ENCODE measurements at regions not wholly inside any gene's neighbourhood (a gene's known extent, or its start where the extent isn't known, plus 50 kb on each side); places are given as distances from the start of the nearest gene placed in this dataset.
A peak's percentile ranks its signal among the peaks of the same experiment; 100 is the strongest.

DNA sequence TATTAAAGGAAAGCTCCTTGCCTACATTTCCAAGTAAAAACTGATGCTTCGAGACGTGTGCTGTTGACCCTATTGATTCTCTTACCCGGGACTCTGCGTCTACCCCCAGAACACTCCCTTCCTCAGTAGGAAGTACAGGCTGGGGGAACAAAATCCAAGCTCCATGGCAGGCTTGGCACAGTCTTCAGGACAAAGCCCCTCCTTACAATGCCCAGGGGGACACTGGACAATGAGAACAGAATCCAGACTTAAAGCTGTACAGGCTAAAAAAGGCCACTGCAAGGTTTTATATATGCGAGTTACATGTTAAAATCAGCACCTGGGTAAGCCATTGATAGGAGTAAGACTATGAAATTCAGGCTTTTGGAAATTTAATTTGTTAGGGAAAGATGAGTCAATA is 250.6 kb upstream of the DAPK1 start:
- DNase-seq (ENCODE audit: low read depth): no peak

DNA sequence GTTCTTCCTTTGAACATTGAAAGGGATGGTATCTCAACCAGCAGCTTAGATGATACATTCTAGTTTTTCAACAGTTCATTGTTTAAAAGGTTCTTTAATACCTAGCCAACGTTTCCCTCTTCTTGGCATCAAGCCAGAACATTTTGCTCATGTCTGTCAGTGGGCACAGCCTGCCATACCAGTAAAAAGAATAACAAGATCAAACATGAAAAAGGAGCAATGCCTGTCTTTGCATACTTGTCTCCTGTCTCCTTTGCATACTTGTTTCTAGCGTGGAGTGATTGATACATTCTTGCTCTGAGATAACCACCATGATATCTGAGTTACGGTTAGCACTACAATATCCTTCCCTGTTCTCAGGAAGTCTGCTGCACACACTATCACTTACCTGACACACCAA is 248.6 kb upstream of the DAPK1 start:
- DNase-seq (ENCODE audit: low read depth): no peak

DNA sequence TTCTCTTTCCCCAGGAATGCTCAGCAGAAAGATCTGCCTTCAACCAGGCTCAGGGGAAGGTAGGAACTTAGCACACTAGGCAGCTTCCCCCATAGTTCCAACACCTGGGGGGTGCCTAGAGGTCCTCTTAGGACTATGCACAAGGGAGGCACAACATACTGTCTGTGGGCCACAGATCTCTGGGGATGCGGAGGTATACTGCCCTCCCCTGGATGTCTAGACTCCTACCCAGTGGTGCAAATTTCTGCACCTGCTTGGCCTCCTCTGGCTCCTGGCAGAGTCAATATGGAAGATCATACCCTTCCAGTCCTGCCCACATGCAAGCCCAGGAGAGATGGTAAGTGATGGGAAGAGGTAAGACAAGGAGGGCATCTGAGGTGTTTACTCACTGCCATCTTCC is 247.5 kb upstream of the DAPK1 start:
- no peak for DNase-seq (ENCODE audit: low read depth)

DNA sequence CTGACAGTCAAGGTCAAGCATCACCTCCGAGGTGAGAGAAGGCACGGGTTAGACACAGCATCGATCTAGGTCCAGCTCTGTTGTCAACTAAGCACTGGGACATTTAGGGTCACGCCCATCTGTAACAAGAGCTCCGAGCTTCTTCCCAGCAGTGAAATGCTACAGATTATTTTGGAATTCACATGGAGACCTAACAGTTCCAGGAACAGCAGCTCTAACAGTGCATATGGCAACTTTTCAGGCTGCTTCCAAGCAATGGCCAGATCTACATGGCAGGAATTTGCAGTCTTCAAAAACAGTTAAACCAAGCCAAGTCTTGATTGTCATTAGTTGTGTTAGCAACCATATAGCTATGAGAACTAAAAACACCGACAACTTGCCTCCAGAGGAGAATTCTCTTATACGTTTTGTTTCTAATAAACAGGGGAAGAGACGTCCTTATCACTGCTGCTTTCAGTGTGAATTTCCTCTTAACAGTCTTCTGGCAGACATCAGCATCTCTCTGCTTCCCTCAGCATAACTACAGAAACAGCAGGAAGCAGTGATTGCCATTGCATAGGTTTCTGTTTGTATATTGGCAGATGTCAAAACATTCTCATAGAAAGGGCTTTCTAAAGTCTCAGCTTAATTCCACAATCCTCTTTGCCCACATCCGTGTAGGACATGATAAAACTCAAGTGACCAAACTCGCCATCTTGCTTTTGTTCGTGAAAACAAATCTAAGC is 242.1 kb upstream of the DAPK1 start:
- no peak for DNase-seq (ENCODE audit: low read depth)

DNA sequence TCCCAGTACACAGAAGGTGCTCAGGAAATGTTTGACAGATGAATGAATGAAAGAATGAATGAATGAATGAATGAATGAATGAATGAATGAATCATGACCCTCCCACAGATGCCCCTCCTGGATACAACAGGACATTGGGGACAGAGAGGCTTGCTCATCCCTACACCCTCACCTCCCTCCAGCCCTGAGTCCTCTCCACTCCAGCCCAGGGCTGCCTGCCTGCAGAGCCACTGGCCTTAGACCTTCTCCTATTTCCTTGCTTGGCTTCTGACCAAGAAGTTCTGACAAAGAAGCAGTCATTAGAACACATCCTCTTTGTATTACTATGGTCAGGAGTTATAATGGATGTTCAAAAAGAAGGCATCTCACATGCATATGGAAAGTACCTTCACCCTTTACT is 240.7 kb upstream of the DAPK1 start:
- no peak for DNase-seq (ENCODE audit: low read depth)

DNA sequence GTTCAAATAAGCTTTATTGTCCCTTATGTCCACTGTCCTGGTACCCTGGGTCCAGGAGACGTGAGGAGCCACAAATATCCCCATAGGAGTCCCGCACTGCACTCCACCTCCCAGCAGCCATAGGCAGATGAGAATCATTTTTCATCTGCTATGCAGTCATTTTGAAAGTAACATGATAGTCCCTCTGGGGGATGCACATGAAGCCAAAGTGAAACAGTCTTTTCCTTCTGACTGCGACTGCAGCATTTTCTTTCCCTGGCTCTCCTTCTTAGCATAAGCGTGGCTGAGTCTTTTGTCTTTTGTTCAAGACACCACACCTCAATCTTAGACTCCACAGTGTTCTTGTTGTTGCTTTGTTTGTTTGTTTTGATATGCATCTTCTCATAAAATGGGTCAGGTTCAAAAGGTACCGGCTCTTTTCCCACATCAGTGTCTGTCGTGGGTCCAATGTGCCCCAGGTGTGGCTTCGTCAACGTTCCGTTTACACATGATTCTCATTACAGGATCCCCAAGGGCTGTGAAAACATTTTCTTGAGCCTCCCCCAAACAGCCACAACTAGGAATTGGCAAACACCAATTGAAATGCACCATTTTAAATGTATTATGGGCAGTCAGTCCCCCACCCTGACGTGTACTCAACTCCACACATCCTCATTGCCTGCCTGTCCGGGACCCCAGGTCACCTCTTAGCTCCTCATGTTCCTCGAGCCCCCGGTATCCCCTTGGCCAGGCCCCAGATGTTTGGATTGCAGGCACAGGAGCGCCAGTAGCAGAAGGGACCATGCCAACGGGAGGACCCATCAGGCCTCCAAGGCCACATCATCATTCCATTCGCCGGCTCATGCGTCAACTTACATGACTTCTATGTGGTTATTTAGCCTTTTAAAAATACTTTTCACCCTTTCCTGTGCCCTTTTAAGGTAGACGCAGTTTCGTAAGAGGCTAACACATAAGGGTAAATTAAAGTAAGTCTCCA is 237.8 kb upstream of the DAPK1 start:
- peak; percentile 81 for DNase-seq (ENCODE audit: low read depth)

DNA sequence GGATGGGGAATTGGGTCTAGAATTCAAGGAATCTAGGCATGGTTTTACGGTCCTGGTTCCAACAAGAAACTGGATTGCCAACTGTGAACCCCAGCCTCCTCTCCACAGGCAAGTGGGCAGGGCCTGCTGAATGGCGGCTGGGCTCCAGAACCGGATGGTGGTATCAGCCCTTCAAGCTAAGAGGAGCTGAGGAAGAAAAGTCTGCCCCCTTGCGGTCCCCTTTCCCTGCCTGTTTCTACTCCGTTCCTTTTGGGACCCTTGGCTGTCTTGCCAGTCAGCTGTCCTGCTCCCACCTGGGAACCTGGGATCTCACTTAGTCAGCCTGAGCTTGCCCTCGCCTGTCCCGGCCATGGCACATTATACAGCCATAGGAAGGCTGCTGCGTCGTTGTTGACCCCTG is 234.4 kb upstream of the DAPK1 start:
- DNase-seq (ENCODE audit: low read depth): no peak

DNA sequence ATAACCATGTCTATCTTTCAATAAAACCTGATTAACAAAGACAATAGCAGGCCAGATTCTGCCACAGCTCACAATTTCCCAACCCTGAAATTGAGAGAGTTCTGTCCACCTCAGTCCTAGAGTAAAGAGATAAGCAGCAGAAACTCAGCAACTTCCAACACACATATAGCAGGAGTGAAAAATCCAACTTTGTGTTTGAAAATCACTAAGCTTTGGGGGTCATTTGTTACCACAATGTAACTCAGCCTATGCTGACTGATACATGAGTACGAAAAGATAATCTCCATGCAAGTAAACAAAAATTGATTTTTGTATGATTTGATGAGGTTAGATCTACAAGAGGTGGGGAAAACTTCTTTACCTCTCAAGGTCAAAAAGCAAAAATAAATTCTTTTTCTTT is 231.0 kb upstream of the DAPK1 start:
- no peak for DNase-seq (ENCODE audit: low read depth)

DNA sequence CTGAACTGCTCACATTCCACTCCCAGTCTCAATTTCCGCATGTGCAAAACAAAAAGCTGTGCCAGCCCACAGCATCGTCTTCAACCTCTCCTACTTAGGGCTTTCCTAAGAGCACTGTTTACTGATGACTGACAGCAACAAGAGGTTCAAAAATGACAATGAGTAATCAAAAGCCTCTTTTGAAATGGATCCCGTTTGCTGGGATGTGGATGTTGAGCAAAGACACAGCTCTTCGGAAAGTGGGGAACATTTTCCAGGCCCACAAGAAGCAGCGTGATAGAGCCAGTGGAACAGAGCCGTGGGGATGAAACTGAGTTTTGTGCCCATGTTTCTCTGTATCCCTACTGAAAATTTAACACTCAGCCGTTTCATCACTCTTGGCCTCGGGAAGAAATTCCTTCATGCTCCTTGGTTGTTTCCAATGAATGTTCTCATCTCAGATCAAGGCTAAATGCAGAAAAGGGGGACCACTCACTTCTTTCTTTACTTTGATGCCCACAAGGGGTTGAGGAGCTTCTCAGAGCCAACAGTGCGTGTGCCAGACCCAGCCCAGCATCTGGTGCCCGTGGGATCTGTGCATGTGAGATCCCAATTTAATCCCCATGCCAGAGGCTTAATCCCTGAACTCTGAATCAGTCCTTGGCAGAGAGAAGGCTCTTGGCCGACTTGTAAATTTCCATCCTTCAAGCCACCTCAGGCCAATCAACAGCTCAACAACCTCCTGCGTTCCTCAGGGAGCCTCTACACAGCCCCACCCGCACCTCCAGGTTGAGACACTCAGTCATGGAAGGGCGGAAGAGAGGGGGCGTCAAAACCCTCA is 230.2 kb upstream of the DAPK1 start:
- DNase-seq (ENCODE audit: low read depth): peak; percentile 90

DNA sequence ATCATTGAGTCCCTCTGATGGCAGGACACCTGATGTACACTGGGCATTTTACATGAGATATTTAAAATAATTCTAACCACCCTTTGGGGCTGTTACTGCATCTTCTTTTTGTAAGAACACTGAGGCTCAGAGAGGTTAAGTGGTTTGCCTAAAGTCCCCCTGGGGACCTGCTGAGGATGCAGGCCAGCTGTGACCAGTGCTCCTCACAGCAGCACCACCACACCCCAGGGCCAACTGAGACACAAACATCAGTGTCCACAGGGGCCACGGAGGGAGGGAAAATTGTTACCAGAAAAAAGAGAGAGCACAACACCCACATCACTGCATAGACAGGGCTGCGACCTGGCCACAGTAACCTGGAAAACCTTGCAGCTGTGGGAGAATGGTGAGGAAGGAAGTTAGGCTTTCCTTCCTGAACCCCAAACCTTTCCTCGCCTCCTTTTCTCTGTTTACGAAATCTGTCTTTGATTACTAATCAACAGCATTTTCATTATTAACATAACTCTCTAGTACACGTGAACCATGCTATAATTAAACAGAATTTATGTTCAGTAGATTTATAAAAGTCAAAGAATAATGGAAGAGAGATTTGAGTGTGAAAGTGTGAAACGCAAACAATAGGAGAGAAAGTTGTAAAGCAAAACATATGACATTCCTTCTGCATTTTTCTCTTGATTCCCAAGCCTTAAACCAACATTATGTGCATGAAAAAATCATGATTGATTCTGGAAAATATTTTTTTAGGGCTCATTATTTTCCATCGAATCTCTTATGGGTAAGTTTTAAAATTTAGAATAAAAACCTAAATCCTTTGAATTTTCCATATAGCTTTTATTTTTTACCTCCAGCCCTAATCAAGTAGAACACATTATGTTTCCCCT is 228.1 kb upstream of the DAPK1 start:
- DNase-seq (ENCODE audit: low read depth): no peak

DNA sequence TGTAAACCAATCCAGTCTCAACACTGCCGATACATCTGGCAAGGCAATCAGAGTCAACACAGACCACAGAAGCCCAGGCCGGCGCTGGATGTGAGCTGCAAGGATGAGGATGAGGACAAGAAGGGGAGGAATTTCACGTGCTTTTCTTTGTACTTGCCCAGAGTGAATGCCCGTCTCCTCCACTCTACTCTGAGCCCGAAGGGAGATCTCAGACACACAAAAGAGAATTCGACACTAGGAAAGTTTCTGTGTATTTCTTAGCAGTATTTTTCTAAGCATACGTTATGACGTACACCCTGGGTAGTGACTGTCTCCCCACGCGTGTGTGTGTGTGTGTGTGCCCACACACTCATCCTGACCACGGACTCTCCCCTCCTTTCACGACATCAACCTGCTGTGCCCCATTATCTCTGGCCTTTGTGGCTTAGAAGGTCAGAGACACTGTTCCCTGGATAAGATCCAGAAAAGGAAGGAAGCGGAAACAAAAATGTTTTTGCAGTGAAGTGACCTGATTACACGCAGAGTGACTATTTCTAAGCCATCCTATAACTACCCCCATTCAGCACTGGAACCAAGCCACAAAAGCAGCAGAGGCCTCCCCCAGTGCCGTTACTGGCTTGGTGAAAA is 227.3 kb upstream of the DAPK1 start:
- no peak for DNase-seq (ENCODE audit: low read depth)

DNA sequence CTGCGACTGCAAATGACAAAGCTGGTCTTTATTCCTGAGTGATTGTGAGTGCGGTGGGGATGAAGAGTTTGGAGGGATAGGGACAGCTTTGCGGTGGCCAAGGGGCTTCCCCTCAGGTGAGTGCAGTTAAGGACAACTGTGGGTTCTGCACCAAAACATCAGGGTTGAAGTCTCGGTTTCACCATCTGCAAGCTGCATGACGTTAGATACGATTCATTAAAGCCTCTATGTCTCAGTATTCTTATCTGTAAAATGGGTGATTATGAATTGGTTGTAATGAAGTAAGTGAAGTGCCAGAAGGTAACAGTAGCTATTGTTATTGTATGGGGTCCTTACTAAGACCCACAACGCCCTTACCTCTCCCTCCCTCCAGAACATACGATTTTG is 226.8 kb upstream of the DAPK1 start:
- DNase-seq (ENCODE audit: low read depth): no peak

DNA sequence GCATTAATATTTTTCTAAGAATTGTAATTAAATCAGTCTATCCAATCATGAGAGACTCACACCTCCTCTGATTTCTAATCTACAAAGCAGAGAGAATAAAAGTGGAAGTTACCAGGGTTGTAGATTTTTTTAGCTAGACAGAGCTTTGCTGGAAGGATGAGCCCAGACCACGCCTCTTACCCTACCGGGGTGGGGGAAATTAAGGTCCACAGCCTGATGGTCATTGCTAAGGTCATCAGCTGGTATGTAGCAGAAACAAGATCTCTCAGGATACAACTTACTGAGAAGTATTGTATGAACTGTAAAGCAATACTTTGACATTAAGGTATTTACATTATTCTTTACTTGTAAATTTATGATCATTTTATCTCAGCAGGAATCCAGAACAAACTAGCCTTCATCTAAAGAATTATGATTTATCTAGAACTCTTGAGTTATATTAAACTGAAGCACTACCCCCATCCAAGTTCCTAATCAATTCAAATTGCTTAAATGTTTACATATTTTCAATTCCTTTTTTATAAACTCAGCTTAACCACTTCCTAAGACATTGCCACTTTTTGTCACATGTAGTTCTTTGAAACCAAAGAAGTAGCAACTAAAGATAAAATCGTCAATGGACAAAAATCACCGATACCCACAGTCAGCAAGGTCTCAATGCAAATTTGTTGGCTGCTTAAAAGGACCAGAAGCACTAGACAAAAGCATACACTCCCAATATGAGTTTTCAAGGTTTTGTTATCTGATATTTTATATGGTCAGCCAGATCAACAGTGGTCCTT is 225.8 kb upstream of the DAPK1 start:
- DNase-seq (ENCODE audit: low read depth): no peak

DNA sequence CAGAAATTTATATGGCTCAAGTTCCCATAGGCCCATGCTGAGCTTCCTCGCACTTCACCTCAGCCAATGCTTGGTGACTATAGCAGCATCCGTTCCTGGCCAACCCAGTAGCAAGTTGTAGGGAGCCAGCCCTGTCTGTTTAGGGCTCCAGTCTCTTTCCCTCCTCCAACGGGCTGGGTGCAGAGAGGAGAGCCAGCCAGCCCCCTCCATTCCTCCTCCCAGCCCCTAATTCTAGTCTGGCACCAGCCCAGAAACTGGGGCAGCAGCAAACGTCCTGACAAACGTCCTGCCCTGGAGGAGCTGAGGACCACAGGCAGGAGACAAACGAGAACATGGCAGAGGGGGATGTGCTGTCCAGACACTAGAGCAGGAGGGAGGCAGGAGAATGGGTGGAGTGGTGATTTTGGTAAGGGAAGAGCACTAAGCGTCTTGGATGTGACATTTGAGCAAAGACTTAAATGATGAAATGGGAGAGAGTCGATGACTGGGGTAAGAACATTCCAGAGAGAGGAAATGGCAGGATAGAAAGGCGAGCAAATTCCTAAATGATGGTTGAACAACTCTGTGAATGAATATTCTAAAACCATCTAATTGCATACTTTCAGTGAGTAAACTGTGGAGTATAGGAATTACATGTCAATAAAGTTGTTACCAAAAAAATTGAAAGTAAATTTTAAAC is 222.5 kb upstream of the DAPK1 start:
- DNase-seq (ENCODE audit: low read depth): no peak

DNA sequence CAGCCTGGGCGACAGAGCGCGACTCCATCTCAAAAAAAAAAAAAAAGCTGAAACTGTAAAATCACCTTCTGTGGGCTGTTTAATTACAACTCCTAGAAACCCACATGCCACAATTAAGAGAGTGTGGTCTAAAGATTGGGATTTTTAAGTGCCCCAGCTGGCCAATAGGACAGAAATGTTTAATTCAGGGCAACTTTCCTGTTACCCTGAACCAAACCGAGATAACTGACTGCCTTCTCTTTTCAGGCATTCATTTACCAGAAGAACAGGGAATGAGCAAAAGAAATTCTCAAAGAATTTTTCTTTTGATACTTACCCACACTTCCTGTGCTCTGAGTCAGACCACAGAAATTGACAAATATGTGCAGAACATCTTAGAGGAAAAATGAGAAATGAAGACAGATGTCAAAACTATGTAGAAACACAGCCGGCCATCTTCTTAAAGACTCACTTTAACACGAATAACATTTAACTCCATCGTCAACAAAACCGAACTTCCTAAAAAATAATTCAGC is 221.3 kb upstream of the DAPK1 start:
- no peak for DNase-seq (ENCODE audit: low read depth)

DNA sequence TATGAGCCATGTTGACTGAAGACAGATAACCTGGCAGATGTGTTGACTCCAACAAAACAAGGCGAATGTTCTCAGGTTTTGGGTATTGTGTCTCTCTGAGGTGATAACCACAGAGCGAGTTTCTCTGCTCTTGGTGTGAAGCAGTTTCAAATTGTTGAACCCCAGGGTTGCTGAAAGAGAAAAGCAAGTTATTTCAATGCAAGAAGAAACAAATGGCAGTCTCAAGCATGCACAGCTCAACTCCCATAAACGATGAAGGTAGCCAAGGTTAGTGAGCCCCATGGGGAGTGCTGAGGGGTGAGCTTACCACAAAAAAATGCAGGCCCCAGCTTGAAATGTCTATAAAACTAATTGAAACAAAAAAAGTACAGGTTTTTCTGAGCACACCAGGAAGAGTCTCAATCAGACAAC is 220.8 kb upstream of the DAPK1 start:
- DNase-seq (ENCODE audit: low read depth): no peak

DNA sequence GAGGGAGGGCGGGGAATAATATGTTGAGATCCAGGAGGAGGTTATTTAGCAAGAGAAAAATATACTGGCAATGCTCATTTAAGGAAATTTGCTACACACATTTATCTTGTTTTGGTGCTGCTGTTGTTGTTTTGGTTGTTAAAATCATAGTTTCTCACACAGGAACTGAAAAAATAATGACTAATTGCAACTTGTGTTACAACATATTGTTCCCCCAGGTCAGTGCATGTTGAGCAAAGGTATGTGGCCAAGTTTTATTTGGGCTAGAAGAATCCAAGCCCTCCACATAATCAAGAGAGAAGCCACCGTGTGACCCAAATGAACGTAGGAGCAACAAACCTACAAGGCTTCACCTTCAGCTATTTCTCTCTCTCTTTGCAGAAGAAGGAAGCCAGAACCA is 220.3 kb upstream of the DAPK1 start:
- DNase-seq (ENCODE audit: low read depth): no peak

DNA sequence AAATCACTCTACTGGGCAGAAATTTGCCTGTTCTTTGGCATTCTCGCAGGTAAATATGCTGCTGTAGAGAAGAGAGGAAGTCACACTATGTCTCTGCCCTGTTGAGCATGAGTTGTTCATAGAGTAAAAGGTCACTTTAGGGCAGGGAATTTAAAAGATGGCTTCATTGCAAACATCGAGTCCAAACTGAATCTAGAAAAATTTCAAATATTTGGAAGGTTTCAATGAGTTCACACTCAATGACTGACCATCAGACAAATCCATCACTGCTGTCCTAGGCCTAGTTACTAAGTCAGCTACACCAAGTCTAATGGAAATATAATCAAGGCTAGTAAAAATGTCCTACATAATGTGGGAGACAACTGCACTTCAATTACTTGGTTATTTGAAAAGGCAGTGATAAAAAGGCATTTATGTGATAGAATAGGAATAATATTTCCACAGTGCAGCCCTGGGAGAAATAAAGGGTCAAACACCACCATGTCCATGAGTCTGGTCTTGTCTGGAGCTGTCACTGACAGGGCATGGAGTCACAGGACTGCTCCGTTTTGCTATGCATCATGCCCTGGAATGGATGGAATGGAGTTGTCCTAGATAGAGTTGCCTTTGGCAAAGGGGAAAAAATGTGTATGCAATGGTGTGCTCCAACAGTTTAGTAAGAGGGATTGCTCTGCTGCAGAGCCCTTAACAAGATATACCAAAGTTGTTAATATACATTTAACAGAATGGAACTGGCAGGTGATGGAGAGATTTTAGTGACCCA is 218.5 kb upstream of the DAPK1 start:
- DNase-seq (ENCODE audit: low read depth): no peak

DNA sequence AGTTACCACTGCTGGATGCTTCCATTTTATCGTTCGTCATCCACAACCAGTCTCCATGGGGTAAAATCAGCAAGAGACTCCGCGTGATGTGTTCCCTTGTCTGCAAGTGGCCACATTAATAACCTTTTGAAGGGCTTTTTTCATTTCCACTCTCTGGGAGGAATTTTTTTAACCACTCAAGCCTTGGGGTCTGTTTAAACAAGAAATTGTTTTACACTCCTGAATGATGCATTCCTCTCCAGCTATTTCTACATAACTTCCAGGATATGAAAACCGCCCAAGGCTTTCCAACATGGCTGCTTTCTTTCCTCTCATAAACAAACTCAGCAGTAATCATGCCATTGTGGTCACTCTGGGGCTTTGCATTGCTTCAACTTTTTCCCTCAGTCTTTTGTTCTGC is 217.2 kb upstream of the DAPK1 start:
- no peak for DNase-seq (ENCODE audit: low read depth)
